ENCODE measurements at regions not wholly inside any gene's neighbourhood (a gene's known extent, or its start where the extent isn't known, plus 50 kb on each side); places are given as distances from the start of the nearest gene placed in this dataset.
A peak's percentile ranks its signal among the peaks of the same experiment; 100 is the strongest.

DNA sequence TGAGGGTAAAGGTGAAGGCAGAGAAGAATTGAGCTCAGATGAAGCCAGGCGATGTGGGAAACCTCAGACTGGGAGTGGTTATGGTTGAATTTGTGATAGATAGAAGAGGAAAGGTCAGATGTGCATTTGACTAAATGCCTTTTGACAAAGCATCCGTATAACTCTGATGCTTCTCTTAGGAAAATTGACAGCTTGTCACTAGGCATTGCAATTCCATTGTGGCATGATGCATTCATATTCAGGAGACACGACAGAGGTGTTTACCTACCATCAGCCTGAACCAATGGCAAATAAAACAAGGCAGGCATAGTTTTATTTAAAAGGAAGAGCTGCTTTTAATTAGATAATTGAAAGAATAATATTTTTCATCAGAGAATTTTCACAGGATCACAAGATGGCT lies 325.1 kb upstream of the IGFBP7 start:
- H3K27me3 ChIP-seq (ENCODE audit: insufficient read depth, low read depth, low read length) = no peaks in the 10 kb centered on the region
- H3K9me3 ChIP-seq (ENCODE audit: low read length) = no peaks in the 10 kb centered on the region
- no peaks in the 10 kb centered on the region for H3K36me3 ChIP-seq (ENCODE audit: insufficient read depth, low read length)
- H3F3A ChIP-seq (ENCODE audit: insufficient read depth, low read length, poor library complexity, severe bottlenecking) = no peaks in the 10 kb centered on the region
- no peaks in the 10 kb centered on the region for H4K20me1 ChIP-seq (ENCODE audit: insufficient read depth)
- H3K9ac ChIP-seq (ENCODE audit: low read length) = no peak overlapping the region
- H3K4me3 ChIP-seq (ENCODE audit: low read length) = no peak overlapping the region
- TF ChIP-seq SMC3 (conservative IDR thresholded peaks at IDR 0.05; ENCODE audit: poor library complexity) (no peak), EZH2 (IDR thresholded peaks at IDR 0.05; ENCODE audit: borderline replicate concordance, insufficient read depth, low read length, poor library complexity, severe bottlenecking) (no peak), TAF1 (IDR thresholded peaks at IDR 0.05; ENCODE audit: low read depth) (no peak), POLR2AphosphoS5 (IDR thresholded peaks at IDR 0.05) (peak; percentile 72), EP300 (conservative IDR thresholded peaks at IDR 0.05; ENCODE audit: poor library complexity, severe bottlenecking) (peak; percentile 86)
- H3K79me2 ChIP-seq (replicated peaks; ENCODE audit: insufficient read depth, low read length) = no peaks in the 10 kb centered on the region
- peak overlapping the region; percentile 28 for H3K27ac ChIP-seq (ENCODE audit: low read length)
- no peak overlapping the region for H2AFZ ChIP-seq (ENCODE audit: low read depth, low read length)
- no peak overlapping the region for H3K4me2 ChIP-seq (ENCODE audit: low read length)
- no peaks in the 10 kb centered on the region for H3K9me2 ChIP-seq (ENCODE audit: insufficient read depth, low read length)

DNA sequence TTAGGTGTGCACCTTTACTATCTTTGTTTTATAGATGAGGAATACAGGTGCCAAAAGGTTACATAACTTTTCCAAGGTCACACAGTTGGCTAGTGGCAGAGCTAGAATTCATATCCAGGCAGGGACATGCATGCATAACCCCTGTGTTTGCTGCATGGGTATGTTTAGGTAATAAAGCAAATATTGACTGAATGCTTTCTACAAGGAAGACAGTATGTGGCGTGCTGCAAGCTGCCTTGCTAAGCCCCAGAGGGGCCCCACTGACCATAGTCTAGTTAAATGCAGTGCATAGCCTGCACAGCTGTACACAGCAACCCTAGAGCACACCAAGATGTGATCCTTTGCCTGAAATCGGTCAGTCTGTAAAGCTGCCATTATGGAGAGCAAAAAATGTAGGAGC lies 320.5 kb upstream of the IGFBP7 start:
- Histone ChIP-seq H3K27me3 (ENCODE audit: insufficient read depth, low read depth, low read length) (no peaks in the 10 kb centered on the region), H3K9me3 (ENCODE audit: low read length) (no peaks in the 10 kb centered on the region), H3K9me2 (ENCODE audit: insufficient read depth, low read length) (no peaks in the 10 kb centered on the region), H3K9ac (ENCODE audit: low read length) (no peak overlapping the region), H3K27ac (ENCODE audit: low read length) (no peak overlapping the region), H3K4me2 (ENCODE audit: low read length) (no peak overlapping the region), H3K79me2 (replicated peaks; ENCODE audit: insufficient read depth, low read length) (no peaks in the 10 kb centered on the region), H2AFZ (ENCODE audit: low read depth, low read length) (no peak overlapping the region), H3K36me3 (ENCODE audit: insufficient read depth, low read length) (no peaks in the 10 kb centered on the region), H3F3A (ENCODE audit: insufficient read depth, low read length, poor library complexity, severe bottlenecking) (no peaks in the 10 kb centered on the region), H3K4me3 (ENCODE audit: low read length) (no peak overlapping the region), H4K20me1 (ENCODE audit: insufficient read depth) (no peaks in the 10 kb centered on the region)
- TF ChIP-seq MXI1 (conservative IDR thresholded peaks at IDR 0.05; ENCODE audit: poor library complexity, severe bottlenecking) = no peak
- TF ChIP-seq TAF1 (IDR thresholded peaks at IDR 0.05; ENCODE audit: low read depth) = no peak
- TF ChIP-seq SMC3 (conservative IDR thresholded peaks at IDR 0.05; ENCODE audit: poor library complexity) = no peak
- no peak for TF ChIP-seq EP300 (conservative IDR thresholded peaks at IDR 0.05; ENCODE audit: poor library complexity, severe bottlenecking)
- TF ChIP-seq, protein P1, sequence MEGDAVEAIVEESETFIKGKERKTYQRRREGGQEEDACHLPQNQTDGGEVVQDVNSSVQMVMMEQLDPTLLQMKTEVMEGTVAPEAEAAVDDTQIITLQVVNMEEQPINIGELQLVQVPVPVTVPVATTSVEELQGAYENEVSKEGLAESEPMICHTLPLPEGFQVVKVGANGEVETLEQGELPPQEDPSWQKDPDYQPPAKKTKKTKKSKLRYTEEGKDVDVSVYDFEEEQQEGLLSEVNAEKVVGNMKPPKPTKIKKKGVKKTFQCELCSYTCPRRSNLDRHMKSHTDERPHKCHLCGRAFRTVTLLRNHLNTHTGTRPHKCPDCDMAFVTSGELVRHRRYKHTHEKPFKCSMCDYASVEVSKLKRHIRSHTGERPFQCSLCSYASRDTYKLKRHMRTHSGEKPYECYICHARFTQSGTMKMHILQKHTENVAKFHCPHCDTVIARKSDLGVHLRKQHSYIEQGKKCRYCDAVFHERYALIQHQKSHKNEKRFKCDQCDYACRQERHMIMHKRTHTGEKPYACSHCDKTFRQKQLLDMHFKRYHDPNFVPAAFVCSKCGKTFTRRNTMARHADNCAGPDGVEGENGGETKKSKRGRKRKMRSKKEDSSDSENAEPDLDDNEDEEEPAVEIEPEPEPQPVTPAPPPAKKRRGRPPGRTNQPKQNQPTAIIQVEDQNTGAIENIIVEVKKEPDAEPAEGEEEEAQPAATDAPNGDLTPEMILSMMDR (IDR thresholded peaks at IDR 0.05; ENCODE audit: poor library complexity, severe bottlenecking) = no peak
- TF ChIP-seq EZH2 (IDR thresholded peaks at IDR 0.05; ENCODE audit: borderline replicate concordance, insufficient read depth, low read length, poor library complexity, severe bottlenecking) = no peak
- no peak for TF ChIP-seq RAD21 (conservative IDR thresholded peaks at IDR 0.05)
- TF ChIP-seq REST (IDR thresholded peaks at IDR 0.05; ENCODE audit: borderline replicate concordance) = no peak
- no peak for TF ChIP-seq POLR2AphosphoS5 (IDR thresholded peaks at IDR 0.05)
